Trophoblast cell (in vitro differentiated cells and primary cell): ENCODE measurements at regions not wholly inside any gene's neighbourhood (a gene's known extent, or its start where the extent isn't known, plus 50 kb on each side); places are given as distances from the start of the nearest gene placed in this dataset.

Source experiments
- DNase-seq, 2 donors: peaks; one replicate each; pipeline ENCODE4 v3.0.0-alpha.2; 2016
- H2AFZ ChIP-seq: 2 replicates; pipeline ENCODE4 v1.6.1; 2013; ENCODE audit warnings: low read length, moderate library complexity, mild to moderate bottlenecking; ENCODE audit not compliant: insufficient read depth, poor library complexity
- H2AK5ac ChIP-seq: 2 replicates; pipeline ENCODE4 v1.6.1; 2013; ENCODE audit warnings: mild to moderate bottlenecking, low read length
- H2BK120ac ChIP-seq: 2 replicates; pipeline ENCODE4 v1.6.1; 2013; ENCODE audit warnings: low read length, mild to moderate bottlenecking, moderate library complexity; ENCODE audit not compliant: insufficient read depth, poor library complexity
- H2BK12ac ChIP-seq: 2 replicates; pipeline ENCODE4 v1.6.1; 2013; ENCODE audit warnings: mild to moderate bottlenecking, low read length, moderate library complexity
- H2BK5ac ChIP-seq: 2 replicates; pipeline ENCODE4 v1.6.1; 2013; ENCODE audit warnings: low read length, low read depth, moderate library complexity, mild to moderate bottlenecking; ENCODE audit not compliant: poor library complexity
- H3K14ac ChIP-seq: 2 replicates; pipeline ENCODE4 v1.6.1; 2013; ENCODE audit warnings: mild to moderate bottlenecking, low read length
- H3K18ac ChIP-seq: 2 replicates; pipeline ENCODE4 v1.6.1; 2013; ENCODE audit warnings: mild to moderate bottlenecking, low read length
- H3K23ac ChIP-seq: 2 replicates; pipeline ENCODE4 v1.6.1; 2013; ENCODE audit warnings: low read length
- H3K27ac ChIP-seq: 2 replicates; pipeline ENCODE4 v1.5.1; 2013; ENCODE audit warnings: low read depth, mild to moderate bottlenecking, inconsistent platforms, low read length, moderate library complexity
- H3K27me3 ChIP-seq: 2 replicates; pipeline ENCODE4 v1.6.1; 2013; ENCODE audit warnings: inconsistent platforms, mild to moderate bottlenecking, low read length, moderate library complexity; ENCODE audit not compliant: insufficient read depth
- H3K36me3 ChIP-seq, 2 experiments: 1 replicate in 1 of 2; 2 replicates in 1 of 2; pipeline ENCODE4 v1.6.1; 2013; ENCODE audit warnings: low read length in 2 of 2, mild to moderate bottlenecking in 2 of 2, moderate library complexity in 1 of 2; ENCODE audit not compliant: insufficient read depth in 2 of 2, control insufficient read depth in 1 of 2
- H3K4ac ChIP-seq: 2 replicates; pipeline ENCODE4 v1.6.1; 2013; ENCODE audit warnings: low read depth, mild to moderate bottlenecking, low read length, moderate library complexity
- H3K4me1 ChIP-seq, 2 experiments: 1 replicate in 1 of 2; 2 replicates in 1 of 2; pipeline ENCODE4 v1.6.1; 2013; ENCODE audit warnings: low read length in 2 of 2, mild to moderate bottlenecking in 2 of 2, moderate library complexity in 1 of 2; ENCODE audit not compliant: insufficient read depth in 2 of 2, control insufficient read depth in 1 of 2
- H3K4me2 ChIP-seq: 2 replicates; pipeline ENCODE4 v1.6.1; 2013; ENCODE audit warnings: inconsistent platforms, mild to moderate bottlenecking, low read length, moderate library complexity
- H3K4me3 ChIP-seq: 2 replicates; pipeline ENCODE4 v1.5.1; 2013; ENCODE audit warnings: mild to moderate bottlenecking, low read depth, low read length, inconsistent platforms
- H3K79me1 ChIP-seq: one replicate; pipeline ENCODE4 v1.6.1; 2013; ENCODE audit warnings: low read length
- H3K79me2 ChIP-seq: 2 replicates; pipeline ENCODE4 v1.6.1; 2013; ENCODE audit warnings: low read length, mild to moderate bottlenecking; ENCODE audit not compliant: control insufficient read depth, insufficient read depth, poor library complexity
- H3K9ac ChIP-seq: 2 replicates; pipeline ENCODE4 v1.6.1; 2013; ENCODE audit warnings: mild to moderate bottlenecking, low read length
- H3K9me3 ChIP-seq: 2 replicates; pipeline ENCODE4 v1.6.1; 2013; ENCODE audit warnings: low read depth, mild to moderate bottlenecking, control low read depth, inconsistent platforms, low read length; ENCODE audit not compliant: insufficient read depth
- H4K12ac ChIP-seq: 2 replicates; pipeline ENCODE4 v1.6.1; 2013; ENCODE audit warnings: low read depth, mild to moderate bottlenecking, low read length, moderate library complexity
- H4K8ac ChIP-seq: 2 replicates; pipeline ENCODE4 v1.6.1; 2013; ENCODE audit warnings: low read depth, mild to moderate bottlenecking, low read length, moderate library complexity
- H4K91ac ChIP-seq: one replicate; pipeline ENCODE4 v1.6.1; 2013; ENCODE audit warnings: low read depth, mild to moderate bottlenecking, low read length, moderate library complexity
- WGBS: extraction: QIAGEN DNeasy Blood & Tissue Kit; methylation state at CpG from one replicate; pipeline ENCODE4 v1.1.7; 2013; ENCODE audit warnings: missing lambda C conversion rate; ENCODE audit not compliant: insufficient read length, insufficient coverage; ENCODE audit errors: extremely low coverage; 5-methylcytosine and 5-hydroxymethylcytosine counted together

DNA sequence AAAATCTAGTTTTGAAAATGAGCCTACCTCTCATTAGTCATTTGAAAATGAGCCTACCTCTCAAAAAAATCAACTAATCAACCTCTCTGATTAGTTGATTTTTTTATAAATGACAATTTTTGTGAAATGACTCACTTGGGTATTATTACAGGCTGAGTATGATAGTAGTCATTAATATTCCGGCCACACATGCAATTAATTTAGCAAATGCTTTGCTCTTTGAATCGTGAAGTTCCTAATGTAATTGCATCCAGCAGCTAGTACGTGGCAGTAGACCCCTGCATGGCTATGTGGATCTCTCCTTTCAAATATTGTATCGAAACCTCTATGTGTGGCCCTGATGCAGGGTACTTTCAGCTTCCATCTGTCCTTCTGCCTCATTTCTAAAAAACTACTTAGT, 245.9 kb upstream of the PHYHIPL start:
- H3K23ac ChIP-seq, result no peak overlapping the region
- no peak overlapping the region for H4K8ac ChIP-seq
- no peak overlapping the region for H2AK5ac ChIP-seq
- H2BK120ac ChIP-seq, result no peak overlapping the region
- no peak overlapping the region for H3K4me2 ChIP-seq
- H3K79me2 ChIP-seq, result no peaks in the 10 kb centered on the region
- H3K27me3 ChIP-seq, result no peaks in the 10 kb centered on the region
- H3K9me3 ChIP-seq, result no peaks in the 10 kb centered on the region
- H2BK12ac ChIP-seq, result no peak overlapping the region
- no peak overlapping the region for H2AFZ ChIP-seq
- no peaks in the 10 kb centered on the region for H3K79me1 ChIP-seq
- no peak overlapping the region for H3K4ac ChIP-seq
- no peak overlapping the region for H2BK5ac ChIP-seq
- DNase-seq, result no peak
- H3K27ac ChIP-seq, result no peak overlapping the region
- no peak overlapping the region for H3K14ac ChIP-seq
- H3K4me1 ChIP-seq, result no peaks in the 10 kb centered on the region
- no peaks in the 10 kb centered on the region for H3K36me3 ChIP-seq
- H4K12ac ChIP-seq, result no peak overlapping the region
- H3K9ac ChIP-seq, result no peak overlapping the region
- no peak overlapping the region for H4K91ac ChIP-seq
- no CpG with 5 or more reads among the region's 4 CpGs for WGBS
- H3K4me3 ChIP-seq, result no peak overlapping the region
- H3K18ac ChIP-seq, result no peak overlapping the region

DNA sequence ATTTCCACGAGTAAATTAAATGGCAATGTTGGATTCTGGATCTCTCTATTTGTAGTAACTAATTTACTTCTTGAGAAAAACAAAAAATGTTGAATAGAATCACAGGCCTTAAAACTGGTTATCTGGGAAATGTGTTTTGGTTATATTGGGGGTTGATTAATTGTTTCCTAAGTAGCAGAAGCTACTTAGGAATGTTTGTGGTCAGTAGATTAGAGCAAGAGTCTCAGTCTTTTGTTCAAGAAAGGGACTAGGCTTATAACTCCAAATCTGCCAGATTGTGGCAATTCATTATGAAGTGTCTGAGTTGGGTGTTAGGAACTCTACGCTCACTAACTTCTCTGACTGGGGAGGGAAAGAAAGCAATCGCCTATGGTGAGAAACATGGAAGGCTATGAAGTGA, 244.3 kb upstream of the PHYHIPL start:
- no peak overlapping the region for H2BK120ac ChIP-seq

DNA sequence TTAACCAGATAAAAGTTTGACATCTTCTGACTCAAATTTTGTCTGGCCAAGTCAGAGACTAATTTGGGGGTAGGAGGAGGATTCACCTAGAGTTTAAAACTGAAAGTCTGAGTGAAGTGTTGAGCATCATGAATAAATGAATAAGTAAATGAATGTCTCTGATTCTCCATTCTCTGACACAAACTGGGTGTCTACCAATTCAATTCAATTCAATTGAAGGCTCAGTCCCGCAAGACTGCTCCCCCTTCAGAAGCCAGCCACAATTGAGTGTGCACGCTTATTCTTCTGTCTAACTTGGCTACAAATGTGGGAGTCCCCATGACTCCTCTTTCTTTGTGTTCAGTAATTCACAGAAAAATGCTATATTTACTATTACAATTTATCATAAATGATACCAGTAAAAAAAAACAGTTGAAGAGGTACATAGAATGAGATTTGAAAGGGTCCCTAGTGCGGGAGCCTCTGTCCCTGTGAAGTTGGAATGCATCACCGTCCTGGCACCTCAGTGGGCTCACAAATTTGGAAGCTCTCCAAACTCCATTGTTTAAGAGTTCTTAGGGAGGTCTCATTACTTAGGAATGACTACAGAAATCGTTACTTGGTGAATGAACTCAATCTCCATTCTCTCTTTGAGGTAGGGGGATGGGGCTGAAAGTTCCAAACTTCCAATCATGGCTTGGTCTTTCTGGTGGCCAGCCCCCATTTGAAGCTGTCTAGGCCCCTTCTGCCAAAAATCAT, 243.7 kb upstream of the PHYHIPL start:
- no peak overlapping the region for H2AK5ac ChIP-seq
- no peak overlapping the region for H2BK5ac ChIP-seq
- no peak overlapping the region for H3K14ac ChIP-seq
- H3K4me2 ChIP-seq, result no peak overlapping the region
- no peak overlapping the region for H3K23ac ChIP-seq
- WGBS, result no CpG with 5 or more reads among the region's 5 CpGs
- H3K27ac ChIP-seq, result no peak overlapping the region
- H3K9me3 ChIP-seq, result no peaks in the 10 kb centered on the region
- no peak for DNase-seq
- no peaks in the 10 kb centered on the region for H3K36me3 ChIP-seq
- H2BK120ac ChIP-seq, result no peak overlapping the region
- no peak overlapping the region for H4K12ac ChIP-seq
- no peaks in the 10 kb centered on the region for H3K79me1 ChIP-seq
- H2AFZ ChIP-seq, result no peak overlapping the region
- H3K9ac ChIP-seq, result no peak overlapping the region
- H4K8ac ChIP-seq, result no peak overlapping the region
- H3K4me3 ChIP-seq, result no peak overlapping the region
- no peak overlapping the region for H4K91ac ChIP-seq
- H3K27me3 ChIP-seq, result no peaks in the 10 kb centered on the region
- no peaks in the 10 kb centered on the region for H3K79me2 ChIP-seq
- no peak overlapping the region for H2BK12ac ChIP-seq
- H3K4ac ChIP-seq, result no peak overlapping the region
- H3K4me1 ChIP-seq, result no peaks in the 10 kb centered on the region
- no peak overlapping the region for H3K18ac ChIP-seq

More for the DNA sequence above, 244.3 kb upstream of the PHYHIPL start:
- no peak for DNase-seq
- H2BK12ac ChIP-seq, result no peak overlapping the region
- no peak overlapping the region for H4K12ac ChIP-seq
- H3K9ac ChIP-seq, result no peak overlapping the region
- no peaks in the 10 kb centered on the region for H3K36me3 ChIP-seq
- no peak overlapping the region for H2AFZ ChIP-seq
- no peaks in the 10 kb centered on the region for H3K9me3 ChIP-seq
- H3K4ac ChIP-seq, result no peak overlapping the region
- H3K79me1 ChIP-seq, result no peaks in the 10 kb centered on the region
- no peak overlapping the region for H2AK5ac ChIP-seq
- H3K18ac ChIP-seq, result no peak overlapping the region
- H3K27me3 ChIP-seq, result no peaks in the 10 kb centered on the region
- no peak overlapping the region for H3K27ac ChIP-seq
- H3K4me2 ChIP-seq, result no peak overlapping the region
- no peaks in the 10 kb centered on the region for H3K79me2 ChIP-seq
- H2BK5ac ChIP-seq, result no peak overlapping the region
- H4K8ac ChIP-seq, result no peak overlapping the region
- H3K14ac ChIP-seq, result no peak overlapping the region
- H3K23ac ChIP-seq, result no peak overlapping the region
- no CpG with 5 or more reads among the region's 3 CpGs for WGBS
- H3K4me3 ChIP-seq, result no peak overlapping the region
- no peaks in the 10 kb centered on the region for H3K4me1 ChIP-seq
- H4K91ac ChIP-seq, result no peak overlapping the region

DNA sequence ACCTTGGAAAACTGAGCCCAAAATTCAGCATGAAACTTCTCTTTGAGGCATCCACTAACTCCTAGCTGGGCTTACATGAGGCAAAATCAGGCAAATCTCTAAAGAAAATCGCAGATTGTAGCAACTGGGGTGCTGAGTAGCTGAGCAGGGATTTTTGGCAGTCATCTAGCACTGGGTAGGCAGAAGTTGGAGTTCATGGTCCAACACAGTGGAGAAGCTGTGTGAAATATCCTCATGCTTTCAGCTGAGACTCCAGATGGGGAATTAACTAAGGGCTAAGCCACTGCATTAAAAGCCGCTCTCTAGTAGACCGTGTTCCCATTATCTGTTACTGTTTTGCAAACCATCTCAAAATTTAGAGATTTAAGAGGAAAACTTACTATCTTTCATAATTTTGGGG, 240.1 kb upstream of the PHYHIPL start:
- H3K18ac ChIP-seq, result no peak overlapping the region
- H3K27me3 ChIP-seq, result no peaks in the 10 kb centered on the region
- WGBS, result no CpG with 5 or more reads among the region's 3 CpGs
- H3K23ac ChIP-seq, result no peak overlapping the region
- H4K12ac ChIP-seq, result no peak overlapping the region
- H3K27ac ChIP-seq, result no peak overlapping the region
- no peaks in the 10 kb centered on the region for H3K79me1 ChIP-seq
- no peak overlapping the region for H4K91ac ChIP-seq
- no peak for DNase-seq
- no peak overlapping the region for H3K9ac ChIP-seq
- no peak overlapping the region for H2BK5ac ChIP-seq
- H2AK5ac ChIP-seq, result no peak overlapping the region
- no peaks in the 10 kb centered on the region for H3K36me3 ChIP-seq
- H3K9me3 ChIP-seq, result no peaks in the 10 kb centered on the region
- no peak overlapping the region for H3K4ac ChIP-seq
- H2BK12ac ChIP-seq, result no peak overlapping the region
- H3K79me2 ChIP-seq, result no peaks in the 10 kb centered on the region
- H3K14ac ChIP-seq, result no peak overlapping the region
- H2BK120ac ChIP-seq, result no peak overlapping the region
- H4K8ac ChIP-seq, result no peak overlapping the region
- no peak overlapping the region for H3K4me3 ChIP-seq
- no peak overlapping the region for H2AFZ ChIP-seq
- no peaks in the 10 kb centered on the region for H3K4me1 ChIP-seq
- H3K4me2 ChIP-seq, result no peak overlapping the region
